ENCODE measurements at regions not wholly inside any gene's neighbourhood (a gene's known extent, or its start where the extent isn't known, plus 50 kb on each side); places are given as distances from the start of the nearest gene placed in this dataset.

GRCh38 chr7:3206771-3207191 lies 94.3 kb upstream of the SDK1 start:
- TF ChIP-seq SMC3 (conservative IDR thresholded peaks at IDR 0.05; ENCODE audit: poor library complexity) (no peak), TAF1 (IDR thresholded peaks at IDR 0.05; ENCODE audit: low read depth) (no peak), MXI1 (conservative IDR thresholded peaks at IDR 0.05; ENCODE audit: poor library complexity, severe bottlenecking) (no peak), EP300 (conservative IDR thresholded peaks at IDR 0.05; ENCODE audit: poor library complexity, severe bottlenecking) (no peak), EZH2 (IDR thresholded peaks at IDR 0.05; ENCODE audit: borderline replicate concordance, insufficient read depth, low read length, poor library complexity, severe bottlenecking) (no peak), REST (IDR thresholded peaks at IDR 0.05; ENCODE audit: borderline replicate concordance) (no peak), RAD21 (conservative IDR thresholded peaks at IDR 0.05) (no peak), POLR2AphosphoS5 (IDR thresholded peaks at IDR 0.05) (no peak)
- TF ChIP-seq, protein P1, sequence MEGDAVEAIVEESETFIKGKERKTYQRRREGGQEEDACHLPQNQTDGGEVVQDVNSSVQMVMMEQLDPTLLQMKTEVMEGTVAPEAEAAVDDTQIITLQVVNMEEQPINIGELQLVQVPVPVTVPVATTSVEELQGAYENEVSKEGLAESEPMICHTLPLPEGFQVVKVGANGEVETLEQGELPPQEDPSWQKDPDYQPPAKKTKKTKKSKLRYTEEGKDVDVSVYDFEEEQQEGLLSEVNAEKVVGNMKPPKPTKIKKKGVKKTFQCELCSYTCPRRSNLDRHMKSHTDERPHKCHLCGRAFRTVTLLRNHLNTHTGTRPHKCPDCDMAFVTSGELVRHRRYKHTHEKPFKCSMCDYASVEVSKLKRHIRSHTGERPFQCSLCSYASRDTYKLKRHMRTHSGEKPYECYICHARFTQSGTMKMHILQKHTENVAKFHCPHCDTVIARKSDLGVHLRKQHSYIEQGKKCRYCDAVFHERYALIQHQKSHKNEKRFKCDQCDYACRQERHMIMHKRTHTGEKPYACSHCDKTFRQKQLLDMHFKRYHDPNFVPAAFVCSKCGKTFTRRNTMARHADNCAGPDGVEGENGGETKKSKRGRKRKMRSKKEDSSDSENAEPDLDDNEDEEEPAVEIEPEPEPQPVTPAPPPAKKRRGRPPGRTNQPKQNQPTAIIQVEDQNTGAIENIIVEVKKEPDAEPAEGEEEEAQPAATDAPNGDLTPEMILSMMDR (IDR thresholded peaks at IDR 0.05; ENCODE audit: poor library complexity, severe bottlenecking) = no peak
- no peaks in the 10 kb centered on the region for H3K36me3 ChIP-seq (ENCODE audit: insufficient read depth, low read length)
- no peaks in the 10 kb centered on the region for H3K9me3 ChIP-seq (ENCODE audit: low read length)
- H3K79me2 ChIP-seq (replicated peaks; ENCODE audit: insufficient read depth, low read length) = no peaks in the 10 kb centered on the region
- no peak overlapping the region for H3K4me2 ChIP-seq (ENCODE audit: low read length)
- H3K27me3 ChIP-seq (ENCODE audit: insufficient read depth, low read depth, low read length) = no peaks in the 10 kb centered on the region
- H3F3A ChIP-seq (ENCODE audit: insufficient read depth, low read length, poor library complexity, severe bottlenecking) = no peaks in the 10 kb centered on the region
- H3K27ac ChIP-seq (ENCODE audit: low read length) = no peak overlapping the region
- H2AFZ ChIP-seq (ENCODE audit: low read depth, low read length) = no peak overlapping the region
- H3K9ac ChIP-seq (ENCODE audit: low read length) = no peak overlapping the region
- no peak overlapping the region for H3K4me3 ChIP-seq (ENCODE audit: low read length)
- no peaks in the 10 kb centered on the region for H4K20me1 ChIP-seq (ENCODE audit: insufficient read depth)
- no peaks in the 10 kb centered on the region for H3K9me2 ChIP-seq (ENCODE audit: insufficient read depth, low read length)

- Histone ChIP-seq H3K27me3 (ENCODE audit: insufficient read depth, low read depth, low read length) (no peaks in the 10 kb centered on the region), H3K79me2 (replicated peaks; ENCODE audit: insufficient read depth, low read length) (no peaks in the 10 kb centered on the region), H4K20me1 (ENCODE audit: insufficient read depth) (no peaks in the 10 kb centered on the region), H3K9me2 (ENCODE audit: insufficient read depth, low read length) (no peaks in the 10 kb centered on the region), H3K27ac (ENCODE audit: low read length) (no peak overlapping the region), H3F3A (ENCODE audit: insufficient read depth, low read length, poor library complexity, severe bottlenecking) (no peaks in the 10 kb centered on the region), H2AFZ (ENCODE audit: low read depth, low read length) (no peak overlapping the region), H3K9ac (ENCODE audit: low read length) (no peak overlapping the region), H3K4me2 (ENCODE audit: low read length) (no peak overlapping the region), H3K4me3 (ENCODE audit: low read length) (no peak overlapping the region), H3K9me3 (ENCODE audit: low read length) (no peaks in the 10 kb centered on the region), H3K36me3 (ENCODE audit: insufficient read depth, low read length) (no peaks in the 10 kb centered on the region)
- TF ChIP-seq EP300 (conservative IDR thresholded peaks at IDR 0.05; ENCODE audit: poor library complexity, severe bottlenecking) = no peak
- no peak for TF ChIP-seq POLR2AphosphoS5 (IDR thresholded peaks at IDR 0.05)
- no peak for TF ChIP-seq SMC3 (conservative IDR thresholded peaks at IDR 0.05; ENCODE audit: poor library complexity)
- TF ChIP-seq RAD21 (conservative IDR thresholded peaks at IDR 0.05) = no peak
- TF ChIP-seq TAF1 (IDR thresholded peaks at IDR 0.05; ENCODE audit: low read depth) = no peak
- no peak for TF ChIP-seq MXI1 (conservative IDR thresholded peaks at IDR 0.05; ENCODE audit: poor library complexity, severe bottlenecking)
- no peak for TF ChIP-seq REST (IDR thresholded peaks at IDR 0.05; ENCODE audit: borderline replicate concordance)
These were observed 93.6 kb upstream of the SDK1 start for GRCh38 chr7:3207387-3207902.

All from neural cell (in vitro differentiated cells).